ENCODE measurements at regions not wholly inside any gene's neighbourhood (a gene's known extent, or its start where the extent isn't known, plus 50 kb on each side); places are given as distances from the start of the nearest gene placed in this dataset.
A peak's percentile ranks its signal among the peaks of the same experiment; 100 is the strongest.

GRCh38 chr6:90463359-90463758 lies 123.5 kb downstream of the MAP3K7 start:
- DNase-seq, result no peak

GRCh38 chr6:90462102-90462501 lies 124.8 kb downstream of the MAP3K7 start:
- no peak for DNase-seq

DNA sequence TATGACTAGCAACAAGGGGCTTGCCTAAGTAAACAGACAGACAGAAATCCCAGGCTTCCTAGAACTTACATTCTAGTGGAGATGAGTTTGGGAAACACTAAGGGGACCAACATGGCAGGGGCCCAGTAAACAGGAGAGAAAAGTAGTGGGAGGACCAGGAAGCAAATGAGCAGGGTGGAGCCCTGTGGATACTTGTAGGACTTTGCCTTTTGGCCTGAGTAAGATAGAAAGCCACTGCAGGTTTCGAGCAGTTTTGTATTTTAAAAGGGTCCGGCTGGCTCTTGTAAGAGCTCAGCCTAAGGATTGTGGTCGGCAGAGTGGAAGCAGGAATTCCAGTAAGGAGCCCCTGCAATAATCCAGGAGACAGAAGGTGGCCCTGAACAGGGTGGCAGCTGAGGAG lies 125.5 kb downstream of the MAP3K7 start:
- no peak for DNase-seq

DNA sequence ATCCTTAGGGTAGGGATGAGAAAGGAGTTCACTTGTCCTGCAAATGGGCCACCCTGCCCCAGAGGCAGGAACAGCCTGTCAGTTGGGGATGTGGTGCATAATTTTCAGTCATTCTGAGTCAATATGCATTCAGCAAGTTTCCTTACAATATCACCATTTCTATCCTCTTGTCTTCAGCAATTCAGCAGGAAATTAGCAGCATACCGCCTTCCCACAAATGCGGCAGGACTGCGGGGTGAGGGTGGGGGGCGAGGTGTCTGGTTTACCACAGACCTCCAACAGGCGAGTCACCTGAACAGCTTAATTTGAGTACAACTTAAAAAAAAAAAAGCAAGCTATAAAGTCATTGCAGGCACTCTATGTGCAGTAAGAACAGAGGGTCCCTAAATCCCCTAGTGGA lies 126.8 kb downstream of the MAP3K7 start:
- DNase-seq, result no peak

DNA sequence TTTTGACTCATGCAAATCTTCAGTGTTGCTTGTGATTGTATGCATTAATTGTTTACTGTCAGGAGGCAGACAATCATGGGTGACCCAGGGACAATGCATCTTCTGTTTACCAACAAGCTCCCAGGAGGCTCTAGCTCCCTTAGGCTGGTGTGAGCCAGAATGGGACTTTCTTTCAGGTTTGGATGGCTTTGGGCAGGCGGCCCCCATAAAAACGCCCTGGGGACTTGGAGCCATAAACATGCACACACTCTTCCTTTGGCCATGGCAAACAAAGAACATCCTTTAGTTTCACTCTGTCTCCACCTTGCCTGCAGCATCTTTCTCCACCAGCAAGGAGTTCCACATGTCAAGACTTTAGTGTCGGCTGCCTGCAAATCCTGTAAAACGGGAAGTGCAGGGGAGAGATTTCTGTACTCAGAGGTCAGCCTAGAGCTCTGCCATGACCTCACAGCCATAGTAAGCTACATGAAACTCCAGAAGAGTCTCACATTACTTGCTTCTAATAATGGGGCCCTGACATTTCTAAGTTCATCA lies 127.6 kb downstream of the MAP3K7 start:
- DNase-seq, result no peak

GRCh38 chr6:90458353-90459224 lies 128.3 kb downstream of the MAP3K7 start:
- peak; percentile 82 to 85 for DNase-seq

DNA sequence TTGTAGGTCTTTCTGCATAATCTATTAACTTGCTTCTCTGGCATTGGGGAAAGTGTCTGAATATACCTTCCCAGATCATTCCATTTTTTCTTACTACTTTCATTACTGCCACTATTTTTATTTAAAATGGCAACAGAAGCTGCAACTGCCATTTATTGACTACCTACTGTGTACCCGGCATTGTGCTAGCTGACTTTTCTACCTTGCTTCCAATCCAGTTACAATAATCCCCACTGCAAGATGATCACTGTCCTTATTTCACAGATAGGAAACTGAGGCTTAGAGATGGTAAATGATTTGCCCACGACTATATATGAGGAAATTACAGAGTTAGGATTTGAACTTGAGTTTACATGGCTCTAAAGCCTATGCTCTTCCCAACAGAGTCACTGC lies 129.0 kb downstream of the MAP3K7 start:
- DNase-seq, result no peak

GRCh38 chr6:90456997-90457866 lies 129.6 kb downstream of the MAP3K7 start:
- DNase-seq, result peak; percentile 30 to 34

GRCh38 chr6:90456001-90456400 lies 130.9 kb downstream of the MAP3K7 start:
- DNase-seq, result no peak

DNA sequence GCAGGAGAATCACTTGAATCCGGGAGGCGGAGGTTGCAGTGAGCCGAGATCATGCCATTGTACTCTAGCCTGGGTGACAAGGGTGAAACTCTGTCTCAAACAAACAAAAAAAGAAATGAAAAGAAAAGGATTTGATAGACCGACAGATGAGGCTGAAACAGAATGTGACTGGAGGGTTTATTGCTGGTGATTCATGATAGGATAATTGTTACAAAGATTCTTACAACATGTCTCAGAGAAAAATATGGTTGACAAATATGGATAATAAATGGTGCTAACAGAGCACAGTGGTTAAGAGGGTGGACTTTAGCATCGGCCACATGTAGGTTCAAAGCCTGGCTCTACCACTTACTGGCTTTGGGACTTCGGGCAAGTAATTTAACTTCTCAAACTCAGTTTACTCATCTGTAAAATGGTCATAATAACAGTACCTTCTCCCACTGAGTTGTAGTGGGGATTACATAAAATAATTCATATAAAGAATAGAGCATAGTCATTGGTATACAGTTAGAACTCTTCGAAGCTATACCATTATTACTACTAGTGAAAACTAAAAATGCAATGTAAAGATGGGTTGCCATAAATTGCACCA lies 131.9 kb downstream of the MAP3K7 start:
- no peak for DNase-seq

GRCh38 chr6:90450268-90450953 lies 136.5 kb downstream of the MAP3K7 start:
- no peak for DNase-seq

DNA sequence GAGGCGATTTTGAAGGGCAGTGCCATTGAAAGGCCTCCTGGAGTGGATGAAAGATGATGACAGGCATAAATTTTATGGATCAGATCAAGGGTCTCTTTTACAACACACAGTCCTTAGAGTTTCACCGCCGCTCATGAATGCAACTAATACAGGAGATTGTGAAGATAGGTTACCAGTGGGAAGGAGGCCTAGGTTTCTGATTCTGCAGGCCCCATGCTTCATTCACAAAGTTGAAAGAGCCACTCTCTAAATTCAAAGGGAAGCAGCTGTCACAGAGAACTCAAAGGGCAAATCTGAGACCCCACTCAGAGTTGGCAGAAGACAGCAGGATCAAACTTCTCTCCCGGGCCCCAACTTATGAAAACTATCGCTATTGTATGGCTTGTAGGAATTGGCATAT lies 137.6 kb downstream of the MAP3K7 start:
- no peak for DNase-seq

GRCh38 chr6:90448836-90449235 lies 138.0 kb downstream of the MAP3K7 start:
- no peak for DNase-seq

- no peak for DNase-seq
Observed at GRCh38 chr6:90446164-90446563, 140.7 kb downstream of the MAP3K7 start.

- DNase-seq, result no peak
Observed at GRCh38 chr6:90445533-90446108, 141.3 kb downstream of the MAP3K7 start.

DNA sequence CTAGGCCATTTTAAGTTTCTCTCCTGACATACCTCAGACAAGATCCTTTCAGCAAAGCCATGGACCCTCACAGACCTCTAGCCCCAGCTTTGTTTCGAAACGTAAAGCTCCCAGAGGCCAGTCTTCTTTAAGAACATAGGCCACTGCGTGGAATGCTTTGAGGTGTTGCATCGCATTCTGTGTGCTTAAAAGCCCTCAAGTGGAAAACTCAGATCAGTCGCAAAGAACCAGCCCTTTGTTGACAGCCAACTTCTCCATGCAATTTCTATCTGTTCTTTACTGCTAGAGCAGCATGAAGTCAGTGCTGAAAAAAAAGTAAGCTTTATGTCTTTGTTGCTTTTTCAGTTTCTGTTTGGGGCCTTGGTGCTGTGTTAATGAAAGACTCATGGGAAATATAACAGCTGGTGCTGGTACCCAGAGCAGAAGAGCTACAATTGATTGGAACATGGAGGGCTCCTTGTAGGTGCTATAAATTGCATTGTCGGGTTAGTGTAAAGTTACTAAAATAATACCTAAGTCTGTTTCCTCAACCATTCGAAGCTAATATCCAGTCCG lies 142.6 kb downstream of the MAP3K7 start:
- no peak for DNase-seq

- no peak for DNase-seq
Observed at GRCh38 chr6:90442366-90442765, 144.5 kb downstream of the MAP3K7 start.

DNA sequence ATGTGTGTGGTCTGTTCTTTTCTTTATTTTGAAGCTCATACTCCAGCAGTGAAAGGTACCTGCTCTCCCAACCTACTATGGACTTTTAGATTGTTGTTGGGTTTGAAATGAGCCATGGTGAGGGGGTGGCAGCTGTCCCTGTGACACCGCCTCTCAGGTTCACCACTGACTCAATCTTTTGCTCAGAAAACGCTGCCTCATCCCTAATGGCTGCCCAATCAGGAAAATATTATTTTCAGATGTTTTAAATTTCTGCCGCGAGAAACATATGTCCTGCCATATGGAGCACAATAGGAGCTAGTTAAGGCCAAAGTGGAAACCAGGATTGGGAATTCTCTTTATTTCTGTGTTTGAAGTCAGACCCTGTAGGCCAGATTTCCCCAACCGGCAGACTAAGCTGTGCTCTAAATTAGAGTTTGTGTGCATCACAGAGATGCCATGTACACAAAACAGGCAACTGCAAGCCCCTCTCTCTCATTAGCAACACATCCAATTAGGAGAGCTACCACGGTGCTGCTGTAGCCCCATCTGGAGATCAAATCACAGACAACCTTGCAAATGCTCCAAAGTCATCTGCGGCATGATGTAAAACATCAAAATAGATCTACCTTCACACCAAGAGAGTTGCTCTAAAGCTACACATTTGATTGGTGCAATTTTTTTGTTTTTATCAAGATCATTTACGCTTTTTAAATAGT lies 144.1 kb upstream of the BACH2 start:
- DNase-seq, result no peak

- no peak for DNase-seq
Observed at GRCh38 chr6:90439586-90439985, 142.9 kb upstream of the BACH2 start.

- DNase-seq, result no peak
Observed at GRCh38 chr6:90436403-90436802, 139.8 kb upstream of the BACH2 start.

- DNase-seq, result no peak
Observed at GRCh38 chr6:90435207-90435899, 138.7 kb upstream of the BACH2 start.

All from activated CD4-positive, alpha-beta T cell treated with anti-CD3 and anti-CD28 coated beads, Interleukin-2, amount 50 U/mL, for 4 hours (primary cell).